GM23338 (cell line): ENCODE measurements at regions not wholly inside any gene's neighbourhood (a gene's known extent, or its start where the extent isn't known, plus 50 kb on each side); places are given as distances from the start of the nearest gene placed in this dataset.

Source experiments
- ATAC-seq: fragments of 200-7000 bp; cut with Tn5 transposase; 3 replicates; pipeline ENCODE4 v1.9.1; 2020
- DNase-seq: peaks from one replicate; pipeline ENCODE4 v3.0.0-alpha.2; 2015; ENCODE audit warnings: low spot score
- H2AFZ ChIP-seq: fragments of 200-600 bp; sonication (generic); 2 replicates; pipeline ENCODE4 v1.8.0; 2016; ENCODE audit warnings: antibody characterized with exemption, mild to moderate bottlenecking, moderate library complexity
- H3F3A ChIP-seq: fragments of 200-600 bp; sonication (generic); replicated peaks from 2 replicates; pipeline ENCODE4 v1.8.0; 2017; ENCODE audit warnings: antibody characterized with exemption, mixed run types, low read depth
- H3K27ac ChIP-seq: fragments of 200-600 bp; sonication (generic); 2 replicates; pipeline ENCODE4 v1.6.1; 2016; ENCODE audit warnings: low read depth
- H3K27me3 ChIP-seq: fragments of 200-600 bp; sonication (generic); 2 replicates; pipeline ENCODE4 v1.8.0; 2016; ENCODE audit warnings: mild to moderate bottlenecking, mixed run types, moderate library complexity; ENCODE audit not compliant: insufficient read depth
- H3K36me3 ChIP-seq: fragments of 200-600 bp; sonication (generic); 2 replicates; pipeline ENCODE4 v1.8.0; 2016; ENCODE audit warnings: mild to moderate bottlenecking; ENCODE audit not compliant: insufficient read depth
- H3K4me1 ChIP-seq: fragments of 200-600 bp; sonication (generic); 2 replicates; pipeline ENCODE4 v1.8.0; 2016; ENCODE audit warnings: mild to moderate bottlenecking, moderate library complexity; ENCODE audit not compliant: insufficient read depth
- H3K4me2 ChIP-seq: fragments of 200-600 bp; sonication (generic); 2 replicates; pipeline ENCODE4 v1.7.1; 2017; ENCODE audit warnings: mixed run types
- H3K4me3 ChIP-seq: fragments of 200-600 bp; sonication (generic); 2 replicates; pipeline ENCODE4 v1.6.1; 2016; ENCODE audit warnings: mixed run types
- H3K79me2 ChIP-seq: fragments of 200-600 bp; sonication (generic); replicated peaks from 2 replicates; pipeline ENCODE4 v1.8.0; 2017; ENCODE audit warnings: mild to moderate bottlenecking; ENCODE audit not compliant: insufficient read depth
- H3K9me2 ChIP-seq: fragments of 200-600 bp; sonication (generic); 2 replicates; pipeline ENCODE4 v1.8.0; 2017; ENCODE audit not compliant: insufficient read depth
- H4K20me1 ChIP-seq: fragments of 200-600 bp; sonication (generic); replicated peaks from 2 replicates; pipeline ENCODE4 v1.8.0; 2017; ENCODE audit warnings: mild to moderate bottlenecking; ENCODE audit not compliant: insufficient read depth
- H3K27ac Mint-ChIP-seq: 2 replicates; pipeline ENCODE4 v1.8.0; 2020; ENCODE audit warnings: inconsistent platforms, mild to moderate bottlenecking, moderate library complexity, mixed read lengths
- H3K27me3 Mint-ChIP-seq: 3 replicates; pipeline ENCODE4 v1.8.0; 2022; ENCODE audit warnings: low read depth, mild to moderate bottlenecking, moderate library complexity, mixed read lengths, inconsistent platforms; ENCODE audit not compliant: insufficient read depth, poor library complexity
- H3K36me3 Mint-ChIP-seq: 3 replicates; pipeline ENCODE4 v1.8.0; 2021; ENCODE audit warnings: low read depth, mild to moderate bottlenecking, inconsistent platforms, moderate library complexity, mixed read lengths
- H3K4me1 Mint-ChIP-seq: 3 replicates; pipeline ENCODE4 v1.8.0; 2020; ENCODE audit warnings: mild to moderate bottlenecking, inconsistent platforms, mixed read lengths
- H3K4me3 Mint-ChIP-seq: 3 replicates; pipeline ENCODE4 v1.8.0; 2021; ENCODE audit warnings: moderate library complexity, mild to moderate bottlenecking, inconsistent platforms, mixed read lengths
- H3K9me3 Mint-ChIP-seq: 3 replicates; pipeline ENCODE4 v1.8.0; 2020; ENCODE audit warnings: moderate library complexity, mild to moderate bottlenecking, inconsistent platforms, mixed read lengths
- CREB1 ChIP-seq: fragments of 250-450 bp; sonication (Bioruptor Pico); IDR thresholded peaks from 2 replicates; pipeline ENCODE4 v1.5.0; 2020; ENCODE audit warnings: low read depth, mild to moderate bottlenecking, moderate library complexity
- CTCF ChIP-seq, 2 experiments: fragments of 200-600 bp in 1 of 2; sonication (generic) in 1 of 2; conservative IDR thresholded peaks; 2 replicates each; pipeline versions ENCODE4 v1.5.1 to v1.6.1; 2016 to 2017; ENCODE audit warnings: antibody characterized with exemption in 2 of 2, low read depth in 2 of 2, mild to moderate bottlenecking in 2 of 2, moderate library complexity in 1 of 2
- EZH2 ChIP-seq: fragments of 200-600 bp; sonication (generic); IDR thresholded peaks from one replicate; pipeline ENCODE4 v1.8.0; 2017; ENCODE audit warnings: antibody characterized with exemption, mild to moderate bottlenecking, low read depth; ENCODE audit not compliant: unreplicated experiment
- EZH2phosphoT487 ChIP-seq: fragments of 200-600 bp; sonication (generic); IDR thresholded peaks from one replicate; pipeline ENCODE4 v1.8.1; 2018; ENCODE audit warnings: antibody characterized with exemption; ENCODE audit not compliant: unreplicated experiment
- JUNB ChIP-seq: IDR thresholded peaks from one replicate; pipeline ENCODE4 v1.6.1; 2016; ENCODE audit warnings: antibody characterized with exemption; ENCODE audit not compliant: unreplicated experiment
- NANOG ChIP-seq: IDR thresholded peaks from 2 replicates; pipeline ENCODE4 v1.6.1; 2016; ENCODE audit warnings: antibody characterized with exemption, borderline replicate concordance
- POLR2AphosphoS5 ChIP-seq: IDR thresholded peaks from 2 replicates; pipeline ENCODE4 v1.6.1; 2016; ENCODE audit warnings: antibody characterized with exemption, low read depth
- STAT1 ChIP-seq: IDR thresholded peaks from one replicate; pipeline ENCODE4 v1.6.1; 2016; ENCODE audit warnings: antibody characterized with exemption; ENCODE audit not compliant: unreplicated experiment
- ZNF114 ChIP-seq: fragments of 250-450 bp; sonication (Bioruptor Pico); IDR thresholded peaks from 2 replicates; pipeline ENCODE4 v1.5.0; 2020; ENCODE audit warnings: mild to moderate bottlenecking, moderate library complexity
- ZNF331 ChIP-seq: fragments of 250-450 bp; sonication (Bioruptor Pico); IDR thresholded peaks from 2 replicates; pipeline ENCODE4 v1.5.0; 2020; ENCODE audit warnings: low read depth, mild to moderate bottlenecking, moderate library complexity
- TF ChIP-seq, protein P1 (sequence below): IDR thresholded peaks from one replicate; pipeline ENCODE4 v1.6.1; 2018; ENCODE audit warnings: antibody characterized with exemption; ENCODE audit not compliant: unreplicated experiment
- TF ChIP-seq, protein P2 (sequence below): IDR thresholded peaks from 2 replicates; pipeline ENCODE4 v1.6.1; 2016; ENCODE audit warnings: antibody characterized with exemption

- TF ChIP-seq ZNF114 (CRISPR knock-in tag) (no peak), NANOG (no peak), CTCF (conservative IDR thresholded peaks at IDR 0.05; ENCODE audit: low read depth in 2 of 2) (no peak)
- Histone ChIP-seq H2AFZ (no peak overlapping the region), H3K4me1 (no peaks in the 10 kb centered on the region), H3K79me2 (no peaks in the 10 kb centered on the region), H3K4me3 (no peak overlapping the region), H3K27ac (no peak overlapping the region), H3K27me3 (no peaks in the 10 kb centered on the region), H3F3A (no peaks in the 10 kb centered on the region), H3K9me2 (peaks cover 3% of the 10 kb centered on the region; the same call in 1 of the 2 replicates), H3K36me3 (no peaks in the 10 kb centered on the region), H3K4me2 (no peak overlapping the region), H4K20me1 (no peaks in the 10 kb centered on the region)
- H3K36me3 Mint-ChIP-seq, result no peaks in the 10 kb centered on the region
- H3K4me3 Mint-ChIP-seq, result no peak overlapping the region
- DNase-seq (no peak), ATAC-seq (no peak)
- peaks cover 9% of the 10 kb centered on the region for H3K9me3 Mint-ChIP-seq
- H3K27ac Mint-ChIP-seq, result no peak overlapping the region
- H3K4me1 Mint-ChIP-seq, result no peaks in the 10 kb centered on the region
- H3K27me3 Mint-ChIP-seq, result peaks cover 2% of the 10 kb centered on the region
Measured at GRCh38 chr1:101532377-101532776, 295.6 kb downstream of the S1PR1 start.

DNA sequence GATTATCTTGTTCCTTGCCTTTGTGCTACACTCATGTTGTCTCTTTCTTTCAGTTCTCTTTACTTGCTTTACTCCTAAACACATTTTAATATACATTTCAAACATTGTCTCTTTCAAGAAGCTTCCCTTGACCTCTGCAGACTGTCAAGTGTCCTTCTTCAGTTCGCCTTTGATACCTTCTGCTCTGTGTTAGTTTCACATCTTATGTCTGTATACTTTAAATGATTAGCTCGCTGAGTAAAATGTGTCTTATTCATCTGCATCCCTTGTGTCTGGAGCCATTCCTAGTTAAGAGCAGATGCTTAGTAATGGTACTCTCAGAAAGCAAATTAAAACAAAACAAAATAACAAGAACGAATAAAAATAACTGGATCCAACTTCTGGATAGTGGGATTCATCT is 303.3 kb downstream of the S1PR1 start:
- Histone ChIP-seq H3K4me1 (no peaks in the 10 kb centered on the region), H4K20me1 (no peaks in the 10 kb centered on the region), H3K4me3 (no peak overlapping the region), H3F3A (no peaks in the 10 kb centered on the region), H3K27ac (no peak overlapping the region), H3K4me2 (no peak overlapping the region), H3K36me3 (no peaks in the 10 kb centered on the region), H3K79me2 (no peaks in the 10 kb centered on the region), H2AFZ (0 out of 2 replicates have a peak overlapping the region, but pooled peaks have one; percentile 3), H3K27me3 (no peaks in the 10 kb centered on the region), H3K9me2 (0 out of 2 replicates have a peak, but pooled peaks cover 3% of the 10 kb centered on the region)
- no peak overlapping the region for H3K4me3 Mint-ChIP-seq
- H3K27ac Mint-ChIP-seq, result no peak overlapping the region
- DNase-seq (no peak), ATAC-seq (no peak)
- H3K9me3 Mint-ChIP-seq, result no peaks in the 10 kb centered on the region
- H3K4me1 Mint-ChIP-seq, result no peaks in the 10 kb centered on the region
- H3K27me3 Mint-ChIP-seq, result no peaks in the 10 kb centered on the region
- no peaks in the 10 kb centered on the region for H3K36me3 Mint-ChIP-seq
- TF ChIP-seq CTCF (conservative IDR thresholded peaks at IDR 0.05; ENCODE audit: low read depth in 2 of 2) (no peak), POLR2AphosphoS5 (no peak), STAT1 (no peak), JUNB (no peak), EZH2 (no peak), NANOG (no peak), ZNF331 (no peak), ZNF114 (CRISPR knock-in tag) (no peak), CREB1 (CRISPR knock-in tag) (no peak), EZH2phosphoT487 (no peak)
- TF ChIP-seq, protein P1, sequence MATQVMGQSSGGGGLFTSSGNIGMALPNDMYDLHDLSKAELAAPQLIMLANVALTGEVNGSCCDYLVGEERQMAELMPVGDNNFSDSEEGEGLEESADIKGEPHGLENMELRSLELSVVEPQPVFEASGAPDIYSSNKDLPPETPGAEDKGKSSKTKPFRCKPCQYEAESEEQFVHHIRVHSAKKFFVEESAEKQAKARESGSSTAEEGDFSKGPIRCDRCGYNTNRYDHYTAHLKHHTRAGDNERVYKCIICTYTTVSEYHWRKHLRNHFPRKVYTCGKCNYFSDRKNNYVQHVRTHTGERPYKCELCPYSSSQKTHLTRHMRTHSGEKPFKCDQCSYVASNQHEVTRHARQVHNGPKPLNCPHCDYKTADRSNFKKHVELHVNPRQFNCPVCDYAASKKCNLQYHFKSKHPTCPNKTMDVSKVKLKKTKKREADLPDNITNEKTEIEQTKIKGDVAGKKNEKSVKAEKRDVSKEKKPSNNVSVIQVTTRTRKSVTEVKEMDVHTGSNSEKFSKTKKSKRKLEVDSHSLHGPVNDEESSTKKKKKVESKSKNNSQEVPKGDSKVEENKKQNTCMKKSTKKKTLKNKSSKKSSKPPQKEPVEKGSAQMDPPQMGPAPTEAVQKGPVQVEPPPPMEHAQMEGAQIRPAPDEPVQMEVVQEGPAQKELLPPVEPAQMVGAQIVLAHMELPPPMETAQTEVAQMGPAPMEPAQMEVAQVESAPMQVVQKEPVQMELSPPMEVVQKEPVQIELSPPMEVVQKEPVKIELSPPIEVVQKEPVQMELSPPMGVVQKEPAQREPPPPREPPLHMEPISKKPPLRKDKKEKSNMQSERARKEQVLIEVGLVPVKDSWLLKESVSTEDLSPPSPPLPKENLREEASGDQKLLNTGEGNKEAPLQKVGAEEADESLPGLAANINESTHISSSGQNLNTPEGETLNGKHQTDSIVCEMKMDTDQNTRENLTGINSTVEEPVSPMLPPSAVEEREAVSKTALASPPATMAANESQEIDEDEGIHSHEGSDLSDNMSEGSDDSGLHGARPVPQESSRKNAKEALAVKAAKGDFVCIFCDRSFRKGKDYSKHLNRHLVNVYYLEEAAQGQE, result no peak
- TF ChIP-seq, protein P2, sequence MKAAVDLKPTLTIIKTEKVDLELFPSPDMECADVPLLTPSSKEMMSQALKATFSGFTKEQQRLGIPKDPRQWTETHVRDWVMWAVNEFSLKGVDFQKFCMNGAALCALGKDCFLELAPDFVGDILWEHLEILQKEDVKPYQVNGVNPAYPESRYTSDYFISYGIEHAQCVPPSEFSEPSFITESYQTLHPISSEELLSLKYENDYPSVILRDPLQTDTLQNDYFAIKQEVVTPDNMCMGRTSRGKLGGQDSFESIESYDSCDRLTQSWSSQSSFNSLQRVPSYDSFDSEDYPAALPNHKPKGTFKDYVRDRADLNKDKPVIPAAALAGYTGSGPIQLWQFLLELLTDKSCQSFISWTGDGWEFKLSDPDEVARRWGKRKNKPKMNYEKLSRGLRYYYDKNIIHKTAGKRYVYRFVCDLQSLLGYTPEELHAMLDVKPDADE, result no peak
